IPS-15b (cell line): ENCODE measurements at regions not wholly inside any gene's neighbourhood (a gene's known extent, or its start where the extent isn't known, plus 50 kb on each side); places are given as distances from the start of the nearest gene placed in this dataset.
"Not testable (repeated sequence)": the region's sequence is repeated elsewhere in the genome, so short reads cannot be mapped to it uniquely, and the experiment has no call there.

Experiments used
- H3K27me3 ChIP-seq: one replicate; pipeline ENCODE4 v1.6.1; 2013; ENCODE audit warnings: low read length; ENCODE audit not compliant: control insufficient read depth, insufficient read depth
- H3K36me3 ChIP-seq: one replicate; pipeline ENCODE4 v1.6.1; 2013; ENCODE audit warnings: low read length; ENCODE audit not compliant: control insufficient read depth, insufficient read depth
- H3K4me1 ChIP-seq: one replicate; pipeline ENCODE4 v1.6.1; 2013; ENCODE audit warnings: mild to moderate bottlenecking, low read length; ENCODE audit not compliant: control insufficient read depth, insufficient read depth
- H3K4me3 ChIP-seq: one replicate; pipeline ENCODE4 v1.5.1; 2013; ENCODE audit warnings: low read depth, low read length
- H3K9ac ChIP-seq: one replicate; pipeline ENCODE4 v1.6.1; 2013; ENCODE audit warnings: low read depth, mild to moderate bottlenecking, low read length
- H3K9me3 ChIP-seq: one replicate; pipeline ENCODE4 v1.6.1; 2013; ENCODE audit warnings: mild to moderate bottlenecking, low read length; ENCODE audit not compliant: control insufficient read depth, insufficient read depth

GRCh38 chr22:49662681-49663080 lies 165.0 kb downstream of the BRD1 start:
- no peaks in the 10 kb centered on the region for H3K27me3 ChIP-seq

DNA sequence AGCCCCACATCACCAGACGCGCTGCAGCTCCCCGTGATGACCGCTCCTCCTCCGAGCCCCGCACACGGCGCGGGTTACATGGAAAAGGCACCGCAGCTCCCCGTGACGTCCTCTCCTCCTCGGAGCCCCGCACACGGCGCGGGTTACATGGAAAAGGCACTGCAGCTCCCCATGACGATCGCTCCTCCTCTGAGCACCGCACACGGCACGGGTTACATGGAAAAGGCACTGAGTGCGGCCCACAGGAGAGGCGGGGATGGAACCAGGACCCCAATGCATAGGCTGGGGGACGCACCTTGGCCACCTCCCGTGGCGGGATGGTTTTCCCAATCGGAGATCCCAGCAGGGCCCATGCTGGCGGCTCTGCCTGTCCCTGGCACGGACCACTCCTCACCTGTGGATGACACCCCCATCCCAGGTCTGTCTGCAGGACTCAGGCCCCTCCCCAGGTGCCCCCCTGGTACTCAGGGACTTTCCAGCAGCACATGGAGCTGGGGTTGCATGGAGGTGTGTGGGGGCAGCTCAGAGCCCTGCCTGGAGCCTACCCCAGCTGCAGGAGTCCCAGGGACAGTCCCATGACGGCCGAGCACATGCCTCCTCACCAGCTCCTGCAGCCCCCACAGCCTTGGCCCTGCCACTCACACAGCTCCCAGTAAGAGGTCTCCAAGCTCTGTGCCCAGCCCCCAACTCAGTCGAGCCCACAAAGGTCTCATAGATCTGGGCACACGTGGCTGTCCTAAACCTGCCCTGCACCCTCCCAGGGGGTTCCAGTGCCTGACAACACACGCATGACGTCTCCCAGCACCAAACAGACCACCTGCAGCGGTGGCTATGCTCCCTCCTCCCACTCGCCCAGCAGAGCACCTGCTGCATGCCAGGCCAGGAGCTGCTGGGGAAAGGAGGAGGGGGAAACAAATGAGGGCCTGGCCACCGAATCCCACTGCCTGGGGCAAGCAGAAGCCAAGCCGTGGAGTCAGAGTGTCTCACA lies 166.6 kb downstream of the BRD1 start:
- no peaks in the 10 kb centered on the region for H3K9me3 ChIP-seq
- no peak overlapping the region for H3K4me3 ChIP-seq
- H3K36me3 ChIP-seq: no peaks in the 10 kb centered on the region
- H3K27me3 ChIP-seq: no peaks in the 10 kb centered on the region
- no peak overlapping the region for H3K9ac ChIP-seq
- H3K4me1 ChIP-seq: no peaks in the 10 kb centered on the region

More at GRCh38 chr22:49662681-49663080, 165.0 kb downstream of the BRD1 start:
- H3K36me3 ChIP-seq: no peaks in the 10 kb centered on the region
- no peak overlapping the region for H3K4me3 ChIP-seq
- H3K4me1 ChIP-seq: no peaks in the 10 kb centered on the region
- H3K9me3 ChIP-seq: no peaks in the 10 kb centered on the region
- H3K9ac ChIP-seq: no peak overlapping the region

GRCh38 chr22:49660321-49660720 lies 167.4 kb downstream of the BRD1 start:
- H3K9ac ChIP-seq: no peak overlapping the region
- no peaks in the 10 kb centered on the region for H3K4me1 ChIP-seq
- H3K27me3 ChIP-seq: no peaks in the 10 kb centered on the region
- no peak overlapping the region for H3K4me3 ChIP-seq
- H3K36me3 ChIP-seq: no peaks in the 10 kb centered on the region
- no peaks in the 10 kb centered on the region for H3K9me3 ChIP-seq

- H3K4me3 ChIP-seq: no peak overlapping the region
- no peaks in the 10 kb centered on the region for H3K36me3 ChIP-seq
- H3K4me1 ChIP-seq: no peaks in the 10 kb centered on the region
- H3K9me3 ChIP-seq: no peaks in the 10 kb centered on the region
- H3K9ac ChIP-seq: no peak overlapping the region
- no peaks in the 10 kb centered on the region for H3K27me3 ChIP-seq
Measured at GRCh38 chr22:49659924-49660315, 167.8 kb downstream of the BRD1 start.

DNA sequence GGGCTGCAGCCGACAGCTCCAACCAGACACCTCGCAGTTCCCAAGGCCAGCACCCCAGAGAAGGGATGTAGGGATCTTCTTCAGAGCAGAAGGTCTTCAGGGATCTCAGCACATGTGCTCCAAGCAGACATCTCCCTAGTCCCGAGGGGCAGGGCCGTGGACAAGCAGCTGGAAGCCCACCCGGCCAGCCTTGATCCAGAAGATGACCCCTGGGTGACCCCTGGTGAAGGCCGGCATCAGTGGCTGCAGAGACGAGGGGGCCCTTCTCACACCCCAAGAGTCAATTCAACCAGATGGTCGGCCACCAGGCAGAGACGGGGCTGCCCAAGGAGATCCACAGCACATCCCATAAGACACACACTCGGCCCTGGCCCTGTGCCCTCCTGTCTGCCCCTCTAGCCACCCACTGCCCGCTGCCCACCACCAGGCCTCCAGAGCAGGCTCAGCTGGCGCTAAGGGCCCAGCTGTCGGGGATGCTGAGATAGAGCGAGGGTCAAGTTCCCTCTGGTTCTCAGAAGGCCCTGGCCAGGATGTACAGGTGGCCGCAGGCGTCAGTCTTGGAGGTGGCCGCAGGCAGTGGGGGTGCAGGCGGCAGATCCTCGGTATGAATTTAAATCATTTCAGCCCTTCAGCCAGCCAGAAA lies 168.3 kb downstream of the BRD1 start:
- Histone ChIP-seq H3K4me3 (no peak overlapping the region), H3K9me3 (no peaks in the 10 kb centered on the region), H3K4me1 (no peaks in the 10 kb centered on the region), H3K9ac (no peak overlapping the region), H3K36me3 (no peaks in the 10 kb centered on the region), H3K27me3 (no peaks in the 10 kb centered on the region)

GRCh38 chr22:49658902-49659280 lies 168.8 kb downstream of the BRD1 start:
- Histone ChIP-seq H3K27me3 (no peaks in the 10 kb centered on the region), H3K9ac (no peak overlapping the region), H3K4me3 (no peak overlapping the region), H3K36me3 (no peaks in the 10 kb centered on the region), H3K4me1 (no peaks in the 10 kb centered on the region), H3K9me3 (no peaks in the 10 kb centered on the region)

DNA sequence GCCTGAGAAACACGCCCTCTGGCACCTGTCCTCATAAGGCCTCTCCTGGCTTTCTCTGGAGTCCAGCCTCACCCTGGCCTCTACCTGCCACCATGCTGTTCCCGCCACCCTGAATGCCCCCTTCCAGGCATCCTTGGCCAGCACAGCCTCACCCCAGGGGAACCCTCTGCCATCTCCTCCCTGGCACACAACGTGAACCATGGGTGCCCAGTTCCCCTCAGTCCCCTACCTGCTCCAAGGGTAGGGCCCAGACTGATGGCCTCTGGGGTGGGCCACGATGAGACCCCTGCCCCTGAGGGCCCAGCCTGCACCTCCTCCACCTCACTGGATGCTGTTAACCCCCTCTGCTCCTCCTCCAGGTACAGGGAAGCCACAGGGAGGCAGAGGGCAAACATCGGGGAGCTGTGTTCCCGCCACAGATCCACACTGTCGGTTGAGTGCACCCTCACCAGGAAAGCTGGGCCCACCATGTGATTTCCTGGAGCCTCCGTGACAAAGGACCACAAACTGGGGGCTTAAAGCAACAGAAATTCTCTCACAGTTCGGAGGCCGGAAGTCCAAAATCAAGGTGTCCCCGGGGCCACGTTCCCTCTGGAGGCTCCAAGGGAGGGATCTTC lies 169.6 kb downstream of the BRD1 start:
- H3K4me1 ChIP-seq: no peaks in the 10 kb centered on the region
- no peaks in the 10 kb centered on the region for H3K9me3 ChIP-seq
- no peaks in the 10 kb centered on the region for H3K36me3 ChIP-seq
- H3K4me3 ChIP-seq: no peak overlapping the region
- H3K27me3 ChIP-seq: no peaks in the 10 kb centered on the region
- H3K9ac ChIP-seq: no peak overlapping the region

- Histone ChIP-seq H3K9ac (no peak overlapping the region), H3K27me3 (no peaks in the 10 kb centered on the region), H3K9me3 (no peaks in the 10 kb centered on the region), H3K36me3 (no peaks in the 10 kb centered on the region), H3K4me3 (no peak overlapping the region), H3K4me1 (no peaks in the 10 kb centered on the region)
Measured at GRCh38 chr22:49657275-49657973, 170.2 kb downstream of the BRD1 start.

DNA sequence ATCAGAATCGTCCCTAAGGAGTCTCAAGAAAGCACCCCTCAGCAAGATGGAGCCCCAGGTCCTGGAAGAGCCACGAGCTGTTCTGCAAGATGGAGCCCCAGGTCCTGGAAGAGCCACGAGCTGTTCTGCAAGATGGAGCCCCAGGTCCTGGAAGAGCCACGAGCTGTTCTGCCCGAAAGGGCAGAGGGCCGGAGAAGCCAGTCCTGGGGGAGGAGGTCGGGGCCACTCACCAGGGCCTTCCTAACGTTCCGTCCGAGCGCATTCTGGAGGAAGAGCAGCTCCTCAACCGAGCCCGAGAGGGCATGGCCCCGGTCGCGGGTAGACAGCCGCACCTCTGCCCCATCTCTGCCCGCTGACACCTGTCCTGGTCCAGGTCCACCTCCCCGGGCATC lies 170.8 kb downstream of the BRD1 start:
- H3K27me3 ChIP-seq, H3K4me1 ChIP-seq, H3K9ac ChIP-seq, H3K4me3 ChIP-seq, H3K36me3 ChIP-seq, H3K9me3 ChIP-seq: not testable (repeated sequence)

GRCh38 chr22:49656291-49656851 lies 171.3 kb downstream of the BRD1 start:
- Histone ChIP-seq H3K9ac (no peak overlapping the region), H3K9me3 (no peaks in the 10 kb centered on the region), H3K4me1 (no peaks in the 10 kb centered on the region), H3K27me3 (no peaks in the 10 kb centered on the region), H3K36me3 (no peaks in the 10 kb centered on the region), H3K4me3 (no peak overlapping the region)

- Histone ChIP-seq H3K36me3 (no peaks in the 10 kb centered on the region), H3K9me3 (no peaks in the 10 kb centered on the region), H3K27me3 (no peaks in the 10 kb centered on the region), H3K9ac (no peak overlapping the region), H3K4me1 (no peaks in the 10 kb centered on the region), H3K4me3 (no peak overlapping the region)
Measured at GRCh38 chr22:49655168-49655812, 172.4 kb downstream of the BRD1 start.
